Sigmoid colon (tissue), 6 donors: ENCODE measurements at regions not wholly inside any gene's neighbourhood (a gene's known extent, or its start where the extent isn't known, plus 50 kb on each side); places are given as distances from the start of the nearest gene placed in this dataset.

Source experiments
- DNase-seq: peaks from one replicate; pipeline ENCODE4 v3.0.0-alpha.2; 2019
- H3K27ac ChIP-seq, 4 donors: fragments of 200-600 bp; sonication (generic); one replicate each; pipeline ENCODE4 v1.5.1; 2016 to 2019; ENCODE audit warnings: mild to moderate bottlenecking in 1 of 4
- H3K27me3 ChIP-seq, 3 donors: fragments of 200-600 bp; sonication (generic); one replicate each; pipeline ENCODE4 v1.5.1; 2019; ENCODE audit warnings: mild to moderate bottlenecking in 1 of 3
- H3K36me3 ChIP-seq, 4 donors: fragments of 200-600 bp; sonication (generic); one replicate each; pipeline ENCODE4 v1.5.1; 2016 to 2019
- H3K4me1 ChIP-seq, 4 donors: fragments of 200-600 bp; sonication (generic); one replicate each; pipeline ENCODE4 v1.5.1; 2017 to 2019
- H3K4me3 ChIP-seq, 4 donors: fragments of 200-600 bp; sonication (generic); one replicate each; pipeline ENCODE4 v1.5.1; 2017 to 2019; ENCODE audit warnings: mild to moderate bottlenecking in 2 of 4, moderate library complexity in 1 of 4
- H3K9me3 ChIP-seq, 4 donors: fragments of 200-600 bp in 3 of 4; sonication (generic) in 3 of 4; one replicate each; pipeline versions ENCODE4 v1.5.1 to v1.6.1; 2013 to 2019
- EP300 ChIP-seq, 4 donors: sonication (generic); formaldehyde crosslinking; IDR thresholded peaks; one replicate each; pipeline ENCODE4 v1.6.1; 2017; ENCODE audit warnings: antibody characterized with exemption in 4 of 4
- POLR2A ChIP-seq, 2 donors: fragments of 450-650 bp; IDR thresholded peaks; one replicate each; pipeline ENCODE4 v1.6.1; 2016; ENCODE audit warnings: antibody characterized with exemption in 2 of 2, mild to moderate bottlenecking in 2 of 2, moderate library complexity in 2 of 2
- POLR2AphosphoS5 ChIP-seq, 4 donors: sonication (generic); formaldehyde crosslinking; IDR thresholded peaks; one replicate each; pipeline ENCODE4 v1.6.1; 2017; ENCODE audit warnings: antibody characterized with exemption in 4 of 4
- WGBS, 2 donors: extraction: QIAGEN DNeasy Blood & Tissue Kit; methylation state at CpG; one replicate each; pipeline ENCODE4 v1.1.7; 2013; 5-methylcytosine and 5-hydroxymethylcytosine counted together
- intact Hi-C: fragments of 100-400 bp; cut with DNase I; formaldehyde crosslinking; loops from one replicate; pipeline ENCODE4 v1.15.1; 2023
- TF ChIP-seq, protein P1 (sequence below), 4 experiments: fragments of 450-650 bp in 3 of 4; fragments of 200-600 bp in 1 of 4; IDR thresholded peaks; one replicate each; pipeline ENCODE4 v1.5.1; 2016 to 2019; ENCODE audit warnings: antibody characterized with exemption in 4 of 4, mild to moderate bottlenecking in 3 of 4, moderate library complexity in 2 of 4
- donor health status: healthy with polysubstance abuse.
- donor health status: healthy.

- H3K36me3 ChIP-seq, result no peaks in the 10 kb centered on the region
- no peaks in the 10 kb centered on the region for H3K9me3 ChIP-seq
- no peaks in the 10 kb centered on the region for H3K27me3 ChIP-seq
- WGBS, 2 donors, result 88 to 89% methylated on average over 5 of the region's 5 CpGs
- no peak for DNase-seq
- no peak overlapping the region for H3K4me3 ChIP-seq
- TF ChIP-seq, protein P1, sequence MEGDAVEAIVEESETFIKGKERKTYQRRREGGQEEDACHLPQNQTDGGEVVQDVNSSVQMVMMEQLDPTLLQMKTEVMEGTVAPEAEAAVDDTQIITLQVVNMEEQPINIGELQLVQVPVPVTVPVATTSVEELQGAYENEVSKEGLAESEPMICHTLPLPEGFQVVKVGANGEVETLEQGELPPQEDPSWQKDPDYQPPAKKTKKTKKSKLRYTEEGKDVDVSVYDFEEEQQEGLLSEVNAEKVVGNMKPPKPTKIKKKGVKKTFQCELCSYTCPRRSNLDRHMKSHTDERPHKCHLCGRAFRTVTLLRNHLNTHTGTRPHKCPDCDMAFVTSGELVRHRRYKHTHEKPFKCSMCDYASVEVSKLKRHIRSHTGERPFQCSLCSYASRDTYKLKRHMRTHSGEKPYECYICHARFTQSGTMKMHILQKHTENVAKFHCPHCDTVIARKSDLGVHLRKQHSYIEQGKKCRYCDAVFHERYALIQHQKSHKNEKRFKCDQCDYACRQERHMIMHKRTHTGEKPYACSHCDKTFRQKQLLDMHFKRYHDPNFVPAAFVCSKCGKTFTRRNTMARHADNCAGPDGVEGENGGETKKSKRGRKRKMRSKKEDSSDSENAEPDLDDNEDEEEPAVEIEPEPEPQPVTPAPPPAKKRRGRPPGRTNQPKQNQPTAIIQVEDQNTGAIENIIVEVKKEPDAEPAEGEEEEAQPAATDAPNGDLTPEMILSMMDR (IDR thresholded peaks at IDR 0.05), result no peak
- no peak for TF ChIP-seq POLR2A (IDR thresholded peaks at IDR 0.05)
- no peak for TF ChIP-seq EP300 (IDR thresholded peaks at IDR 0.05)
- no peak for TF ChIP-seq POLR2AphosphoS5 (IDR thresholded peaks at IDR 0.05)
- intact Hi-C loops, result no loop called here
- H3K4me1 ChIP-seq, result no peaks in the 10 kb centered on the region
- H3K27ac ChIP-seq, result no peak overlapping the region
Observed at GRCh38 chr3:17908399-17909191, 166.2 kb upstream of the TBC1D5 start.

- H3K27ac ChIP-seq, result no peak overlapping the region
- H3K36me3 ChIP-seq, result no peaks in the 10 kb centered on the region
- no peaks in the 10 kb centered on the region for H3K9me3 ChIP-seq
- H3K4me1 ChIP-seq, result no peaks in the 10 kb centered on the region
- no peak for DNase-seq
- H3K27me3 ChIP-seq, result no peaks in the 10 kb centered on the region
- 43 to 65% methylated on average over 2 of the region's 2 CpGs for WGBS, 2 donors
- intact Hi-C loops, result no loop called here
- TF ChIP-seq, protein P1 (IDR thresholded peaks at IDR 0.05), result no peak
- TF ChIP-seq EP300 (IDR thresholded peaks at IDR 0.05) (no peak), POLR2AphosphoS5 (IDR thresholded peaks at IDR 0.05) (no peak), POLR2A (IDR thresholded peaks at IDR 0.05) (no peak)
- no peak overlapping the region for H3K4me3 ChIP-seq
Observed at GRCh38 chr3:17905996-17906395, 163.6 kb upstream of the TBC1D5 start.

DNA sequence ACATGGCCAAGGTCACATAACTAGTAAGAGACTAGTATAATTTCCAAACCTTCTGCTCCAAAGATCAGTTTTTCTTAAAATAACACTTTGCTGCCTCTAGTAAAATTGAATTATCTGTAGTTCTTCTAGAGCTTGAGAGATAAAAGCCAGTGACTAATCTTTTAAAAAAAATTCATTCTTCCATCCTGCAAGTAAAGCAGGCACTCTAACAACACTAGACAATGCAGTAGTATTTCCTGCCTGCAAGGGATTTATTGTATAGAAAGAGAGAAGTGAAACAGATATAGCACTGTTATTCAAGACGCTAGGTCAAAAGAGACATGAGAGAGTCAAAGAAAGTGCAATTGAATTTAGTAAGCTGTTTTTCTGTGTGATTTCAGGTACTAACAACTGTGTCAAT lies 159.5 kb upstream of the TBC1D5 start:
- H3K4me1 ChIP-seq, result no peaks in the 10 kb centered on the region
- 37 to 57% methylated on average over 1 of the region's 1 CpG for WGBS, 2 donors
- no peak for DNase-seq
- intact Hi-C loops, result no loop called here
- H3K9me3 ChIP-seq, result no peaks in the 10 kb centered on the region
- no peaks in the 10 kb centered on the region for H3K36me3 ChIP-seq
- TF ChIP-seq, protein P1 (IDR thresholded peaks at IDR 0.05), result no peak
- TF ChIP-seq EP300 (IDR thresholded peaks at IDR 0.05), result no peak
- no peak for TF ChIP-seq POLR2A (IDR thresholded peaks at IDR 0.05)
- TF ChIP-seq POLR2AphosphoS5 (IDR thresholded peaks at IDR 0.05), result no peak
- H3K4me3 ChIP-seq, result no peak overlapping the region
- no peak overlapping the region for H3K27ac ChIP-seq
- H3K27me3 ChIP-seq, result no peaks in the 10 kb centered on the region

DNA sequence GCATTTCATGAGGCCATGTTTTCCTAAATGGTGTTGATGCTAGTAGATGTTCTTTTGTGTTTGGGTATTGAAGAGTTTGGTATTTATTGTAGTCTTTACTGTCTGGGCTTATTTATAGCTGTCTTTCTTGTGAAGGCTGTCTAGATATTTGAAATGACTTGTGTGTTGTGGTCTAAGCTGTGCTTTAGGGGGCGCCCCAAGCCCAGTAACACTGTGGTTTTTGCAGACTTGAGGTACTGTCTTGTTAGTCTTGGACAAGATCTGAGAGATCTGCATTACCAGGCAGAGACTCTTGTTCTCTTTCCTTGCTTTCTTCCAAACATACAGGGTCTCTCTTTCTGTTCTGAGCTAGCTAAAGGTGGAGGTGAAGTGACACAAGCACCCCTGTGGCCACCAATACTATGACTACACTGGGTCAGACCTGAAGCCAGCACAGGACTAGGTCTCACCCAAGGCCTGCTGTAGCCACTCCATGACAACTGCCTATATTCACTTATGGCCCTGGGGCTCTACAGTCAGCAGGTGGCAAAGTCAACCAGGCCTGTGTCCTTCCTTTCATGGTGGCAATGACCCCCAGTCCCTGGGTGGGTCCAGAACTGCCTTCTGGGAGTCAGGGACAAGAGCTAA lies 152.1 kb upstream of the TBC1D5 start:
- DNase-seq, result no peak
- no peaks in the 10 kb centered on the region for H3K4me1 ChIP-seq
- no peak overlapping the region for H3K4me3 ChIP-seq
- TF ChIP-seq EP300 (IDR thresholded peaks at IDR 0.05) (no peak), POLR2A (IDR thresholded peaks at IDR 0.05) (no peak), POLR2AphosphoS5 (IDR thresholded peaks at IDR 0.05) (no peak)
- TF ChIP-seq, protein P1 (IDR thresholded peaks at IDR 0.05), result no peak
- H3K27me3 ChIP-seq, result no peaks in the 10 kb centered on the region
- 6 to 24% methylated on average over 1 of the region's 1 CpG for WGBS, 2 donors
- no peaks in the 10 kb centered on the region for H3K36me3 ChIP-seq
- no peak overlapping the region for H3K27ac ChIP-seq
- intact Hi-C loops, result loop anchor here (10.0 kb wide), 1 partner anchor 490 kb away; no protein-coding TSS in a partner anchor
- H3K9me3 ChIP-seq, result no peaks in the 10 kb centered on the region
